ENCODE measurements at regions not wholly inside any gene's neighbourhood (a gene's known extent, or its start where the extent isn't known, plus 50 kb on each side); places are given as distances from the start of the nearest gene placed in this dataset.

DNA sequence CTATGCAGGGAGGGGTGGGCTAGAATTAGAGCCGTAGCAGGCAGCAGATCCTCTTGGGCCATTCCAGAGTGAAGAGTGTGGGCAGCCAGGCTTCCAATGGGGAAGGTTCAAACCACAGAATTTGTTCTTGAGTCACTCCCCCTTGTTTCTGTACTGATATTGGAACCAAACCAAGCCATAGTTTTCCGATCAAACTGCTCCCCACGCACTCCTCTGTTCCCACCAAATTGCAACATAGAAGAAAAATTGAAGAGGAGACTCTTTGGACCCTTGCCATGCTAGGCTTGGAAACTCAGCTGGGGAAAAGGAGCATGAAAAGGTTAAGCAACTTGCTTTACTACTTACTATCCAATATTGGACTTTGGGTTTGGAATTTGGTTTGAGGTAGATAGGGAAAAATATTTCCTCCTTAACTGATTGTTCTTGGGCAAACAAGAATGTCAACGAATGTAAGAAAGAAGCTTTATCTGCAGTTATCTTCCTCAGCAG, 165.8 kb upstream of the NR3C1 start (continued):
- TF ChIP-seq, protein P1, sequence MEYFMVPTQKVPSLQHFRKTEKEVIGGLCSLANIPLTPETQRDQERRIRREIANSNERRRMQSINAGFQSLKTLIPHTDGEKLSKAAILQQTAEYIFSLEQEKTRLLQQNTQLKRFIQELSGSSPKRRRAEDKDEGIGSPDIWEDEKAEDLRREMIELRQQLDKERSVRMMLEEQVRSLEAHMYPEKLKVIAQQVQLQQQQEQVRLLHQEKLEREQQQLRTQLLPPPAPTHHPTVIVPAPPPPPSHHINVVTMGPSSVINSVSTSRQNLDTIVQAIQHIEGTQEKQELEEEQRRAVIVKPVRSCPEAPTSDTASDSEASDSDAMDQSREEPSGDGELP (IDR thresholded peaks at IDR 0.05; ENCODE audit: borderline replicate concordance, low read depth) = peak; percentile 41; the same call in 1 of the 2 replicates
- TF ChIP-seq, protein P2, sequence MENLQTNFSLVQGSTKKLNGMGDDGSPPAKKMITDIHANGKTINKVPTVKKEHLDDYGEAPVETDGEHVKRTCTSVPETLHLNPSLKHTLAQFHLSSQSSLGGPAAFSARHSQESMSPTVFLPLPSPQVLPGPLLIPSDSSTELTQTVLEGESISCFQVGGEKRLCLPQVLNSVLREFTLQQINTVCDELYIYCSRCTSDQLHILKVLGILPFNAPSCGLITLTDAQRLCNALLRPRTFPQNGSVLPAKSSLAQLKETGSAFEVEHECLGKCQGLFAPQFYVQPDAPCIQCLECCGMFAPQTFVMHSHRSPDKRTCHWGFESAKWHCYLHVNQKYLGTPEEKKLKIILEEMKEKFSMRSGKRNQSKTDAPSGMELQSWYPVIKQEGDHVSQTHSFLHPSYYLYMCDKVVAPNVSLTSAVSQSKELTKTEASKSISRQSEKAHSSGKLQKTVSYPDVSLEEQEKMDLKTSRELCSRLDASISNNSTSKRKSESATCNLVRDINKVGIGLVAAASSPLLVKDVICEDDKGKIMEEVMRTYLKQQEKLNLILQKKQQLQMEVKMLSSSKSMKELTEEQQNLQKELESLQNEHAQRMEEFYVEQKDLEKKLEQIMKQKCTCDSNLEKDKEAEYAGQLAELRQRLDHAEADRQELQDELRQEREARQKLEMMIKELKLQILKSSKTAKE (CRISPR knock-in tag; IDR thresholded peaks at IDR 0.05; ENCODE audit: borderline replicate concordance) = no peak
- TF ChIP-seq RAD21 (CRISPR knock-in tag; IDR thresholded peaks at IDR 0.05) = no peak
- no peak for TF ChIP-seq ZNF724P (CRISPR knock-in tag; IDR thresholded peaks at IDR 0.05; ENCODE audit: borderline replicate concordance)
- TF ChIP-seq ZNF776 (CRISPR knock-in tag; IDR thresholded peaks at IDR 0.05) = no peak
- no peak for TF ChIP-seq HMG20B (CRISPR knock-in tag; conservative IDR thresholded peaks at IDR 0.05)
- no peak for TF ChIP-seq MBD4 (IDR thresholded peaks at IDR 0.05; ENCODE audit: borderline replicate concordance, low read length)
- TF ChIP-seq, protein P3, sequence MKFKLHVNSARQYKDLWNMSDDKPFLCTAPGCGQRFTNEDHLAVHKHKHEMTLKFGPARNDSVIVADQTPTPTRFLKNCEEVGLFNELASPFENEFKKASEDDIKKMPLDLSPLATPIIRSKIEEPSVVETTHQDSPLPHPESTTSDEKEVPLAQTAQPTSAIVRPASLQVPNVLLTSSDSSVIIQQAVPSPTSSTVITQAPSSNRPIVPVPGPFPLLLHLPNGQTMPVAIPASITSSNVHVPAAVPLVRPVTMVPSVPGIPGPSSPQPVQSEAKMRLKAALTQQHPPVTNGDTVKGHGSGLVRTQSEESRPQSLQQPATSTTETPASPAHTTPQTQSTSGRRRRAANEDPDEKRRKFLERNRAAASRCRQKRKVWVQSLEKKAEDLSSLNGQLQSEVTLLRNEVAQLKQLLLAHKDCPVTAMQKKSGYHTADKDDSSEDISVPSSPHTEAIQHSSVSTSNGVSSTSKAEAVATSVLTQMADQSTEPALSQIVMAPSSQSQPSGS (CRISPR knock-in tag; IDR thresholded peaks at IDR 0.05) = no peak
- TF ChIP-seq, protein P4, sequence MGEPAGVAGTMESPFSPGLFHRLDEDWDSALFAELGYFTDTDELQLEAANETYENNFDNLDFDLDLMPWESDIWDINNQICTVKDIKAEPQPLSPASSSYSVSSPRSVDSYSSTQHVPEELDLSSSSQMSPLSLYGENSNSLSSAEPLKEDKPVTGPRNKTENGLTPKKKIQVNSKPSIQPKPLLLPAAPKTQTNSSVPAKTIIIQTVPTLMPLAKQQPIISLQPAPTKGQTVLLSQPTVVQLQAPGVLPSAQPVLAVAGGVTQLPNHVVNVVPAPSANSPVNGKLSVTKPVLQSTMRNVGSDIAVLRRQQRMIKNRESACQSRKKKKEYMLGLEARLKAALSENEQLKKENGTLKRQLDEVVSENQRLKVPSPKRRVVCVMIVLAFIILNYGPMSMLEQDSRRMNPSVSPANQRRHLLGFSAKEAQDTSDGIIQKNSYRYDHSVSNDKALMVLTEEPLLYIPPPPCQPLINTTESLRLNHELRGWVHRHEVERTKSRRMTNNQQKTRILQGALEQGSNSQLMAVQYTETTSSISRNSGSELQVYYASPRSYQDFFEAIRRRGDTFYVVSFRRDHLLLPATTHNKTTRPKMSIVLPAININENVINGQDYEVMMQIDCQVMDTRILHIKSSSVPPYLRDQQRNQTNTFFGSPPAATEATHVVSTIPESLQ (CRISPR knock-in tag; conservative IDR thresholded peaks at IDR 0.05) = no peak
- no peak for TF ChIP-seq ARNTL (CRISPR knock-in tag; IDR thresholded peaks at IDR 0.05)
- TF ChIP-seq ADNP (CRISPR knock-in tag; IDR thresholded peaks at IDR 0.05) = no peak

All from HepG2 (cell line).